ENCODE measurements at regions not wholly inside any gene's neighbourhood (a gene's known extent, or its start where the extent isn't known, plus 50 kb on each side); places are given as distances from the start of the nearest gene placed in this dataset.

GRCh38 chr1:190858140-190858539 is 380.5 kb upstream of the BRINP3 start:
- TF ChIP-seq CTCF (IDR thresholded peaks at IDR 0.05; ENCODE audit: borderline replicate concordance, extremely low read depth, insufficient read depth), result no peak
- Histone ChIP-seq H3K9me3 (ENCODE audit: control insufficient read depth in 2 of 3, insufficient read depth in 1 of 3, low read length in 3 of 3) (no peaks in the 10 kb centered on the region), H3K4me1 (ENCODE audit: control insufficient read depth in 2 of 3, insufficient read depth in 2 of 3, low read depth in 1 of 3, low read length in 3 of 3) (no peaks in the 10 kb centered on the region), H3K27ac (ENCODE audit: low read depth in 2 of 2, low read length in 2 of 2) (no peak overlapping the region), H3K4me3 (ENCODE audit: low read length in 3 of 3) (no peak overlapping the region), H3K9ac (ENCODE audit: low read length in 3 of 3) (no peak overlapping the region), H3K36me3 (ENCODE audit: control insufficient read depth in 2 of 3, insufficient read depth in 3 of 3, low read length in 3 of 3) (no peaks in the 10 kb centered on the region), H3K27me3 (ENCODE audit: control insufficient read depth, insufficient read depth, low read length) (no peaks in the 10 kb centered on the region)
- DNase-seq (no peak), FAIRE-seq (no peak)
- intact Hi-C loops (cut with DNase I), result no loop called here

GRCh38 chr1:190864013-190864641 is 386.5 kb upstream of the BRINP3 start:
- Histone ChIP-seq H3K36me3 (ENCODE audit: control insufficient read depth in 2 of 3, insufficient read depth in 3 of 3, low read length in 3 of 3) (no peaks in the 10 kb centered on the region), H3K4me1 (ENCODE audit: control insufficient read depth in 2 of 3, insufficient read depth in 2 of 3, low read depth in 1 of 3, low read length in 3 of 3) (no peaks in the 10 kb centered on the region), H3K9ac (ENCODE audit: low read length in 3 of 3) (no peak overlapping the region), H3K27ac (ENCODE audit: low read depth in 2 of 2, low read length in 2 of 2) (no peak overlapping the region), H3K9me3 (ENCODE audit: control insufficient read depth in 2 of 3, insufficient read depth in 1 of 3, low read length in 3 of 3) (no peaks in the 10 kb centered on the region), H3K4me3 (ENCODE audit: low read length in 3 of 3) (no peak overlapping the region), H3K27me3 (ENCODE audit: control insufficient read depth, insufficient read depth, low read length) (no peaks in the 10 kb centered on the region)
- TF ChIP-seq CTCF (IDR thresholded peaks at IDR 0.05; ENCODE audit: borderline replicate concordance, extremely low read depth, insufficient read depth), result no peak
- FAIRE-seq, result no peak
- DNase-seq, result no peak
- intact Hi-C loops (cut with DNase I), result no loop called here

GRCh38 chr1:190880352-190880751 is 402.7 kb upstream of the BRINP3 start:
- no peak for TF ChIP-seq CTCF (IDR thresholded peaks at IDR 0.05; ENCODE audit: borderline replicate concordance, extremely low read depth, insufficient read depth)
- no peaks in the 10 kb centered on the region for H3K27me3 ChIP-seq (ENCODE audit: control insufficient read depth, insufficient read depth, low read length)
- H3K36me3 ChIP-seq (ENCODE audit: control insufficient read depth in 2 of 3, insufficient read depth in 3 of 3, low read length in 3 of 3), result no peaks in the 10 kb centered on the region
- DNase-seq (no peak), FAIRE-seq (no peak)
- intact Hi-C loops (cut with DNase I), result no loop called here
- H3K4me3 ChIP-seq (ENCODE audit: low read length in 3 of 3), result no peak overlapping the region
- H3K9me3 ChIP-seq (ENCODE audit: control insufficient read depth in 2 of 3, insufficient read depth in 1 of 3, low read length in 3 of 3), result no peaks in the 10 kb centered on the region
- H3K27ac ChIP-seq (ENCODE audit: low read depth in 2 of 2, low read length in 2 of 2), result no peak overlapping the region
- H3K9ac ChIP-seq (ENCODE audit: low read length in 3 of 3), result no peak overlapping the region
- no peaks in the 10 kb centered on the region for H3K4me1 ChIP-seq (ENCODE audit: control insufficient read depth in 2 of 3, insufficient read depth in 2 of 3, low read depth in 1 of 3, low read length in 3 of 3)

GRCh38 chr1:190881064-190881463 is 403.4 kb upstream of the BRINP3 start:
- FAIRE-seq, result no peak
- H3K4me3 ChIP-seq (ENCODE audit: low read length in 3 of 3), result no peak overlapping the region
- TF ChIP-seq CTCF (IDR thresholded peaks at IDR 0.05; ENCODE audit: borderline replicate concordance, extremely low read depth, insufficient read depth), result no peak
- no peak overlapping the region for H3K27ac ChIP-seq (ENCODE audit: low read depth in 2 of 2, low read length in 2 of 2)
- H3K9me3 ChIP-seq (ENCODE audit: control insufficient read depth in 2 of 3, insufficient read depth in 1 of 3, low read length in 3 of 3), result no peaks in the 10 kb centered on the region
- H3K27me3 ChIP-seq (ENCODE audit: control insufficient read depth, insufficient read depth, low read length), result no peaks in the 10 kb centered on the region
- H3K36me3 ChIP-seq (ENCODE audit: control insufficient read depth in 2 of 3, insufficient read depth in 3 of 3, low read length in 3 of 3), result no peaks in the 10 kb centered on the region
- H3K9ac ChIP-seq (ENCODE audit: low read length in 3 of 3), result no peak overlapping the region
- intact Hi-C loops (cut with DNase I), result no loop called here
- H3K4me1 ChIP-seq (ENCODE audit: control insufficient read depth in 2 of 3, insufficient read depth in 2 of 3, low read depth in 1 of 3, low read length in 3 of 3), result no peaks in the 10 kb centered on the region
- no peak for DNase-seq

Measured in kidney (tissue), 13 donors.